Astrocyte (in vitro differentiated cells and primary cell): ENCODE measurements at regions not wholly inside any gene's neighbourhood (a gene's known extent, or its start where the extent isn't known, plus 50 kb on each side); places are given as distances from the start of the nearest gene placed in this dataset.

Source experiments
- DNase-seq: peaks from one replicate; pipeline ENCODE4 v3.0.0-alpha.2; 2010; ENCODE audit warnings: low read depth
- FAIRE-seq: peaks from 2 replicates; lab custom pipeline; 2011; peaks lifted over from hg19 to GRCh38; lab: Jason Lieb, UNC
- H2AFZ ChIP-seq: 2 replicates; pipeline ENCODE4 v1.6.0; 2012; ENCODE audit warnings: low read depth, low read length, inconsistent platforms
- H3K27ac ChIP-seq: 2 replicates; pipeline ENCODE4 v1.5.1; 2011; ENCODE audit warnings: low read depth, low read length, inconsistent platforms
- H3K27me3 ChIP-seq: 2 replicates; pipeline ENCODE4 v1.6.0; 2011; ENCODE audit warnings: low read length, inconsistent platforms; ENCODE audit not compliant: insufficient read depth
- H3K36me3 ChIP-seq: 2 replicates; pipeline ENCODE4 v1.5.1; 2011; ENCODE audit warnings: low read length, inconsistent platforms; ENCODE audit not compliant: insufficient read depth
- H3K4me1 ChIP-seq: 2 replicates; pipeline ENCODE4 v1.5.1; 2011; ENCODE audit warnings: low read length, inconsistent platforms; ENCODE audit not compliant: insufficient read depth
- H3K4me2 ChIP-seq: 2 replicates; pipeline ENCODE4 v1.6.0; 2012; ENCODE audit warnings: low read length, inconsistent platforms
- H3K4me3 ChIP-seq: 2 replicates; pipeline ENCODE4 v1.5.1; 2011; ENCODE audit warnings: low read depth, mild to moderate bottlenecking, low read length, inconsistent platforms; ENCODE audit not compliant: insufficient read depth
- H3K79me2 ChIP-seq: 2 replicates; pipeline ENCODE4 v1.6.0; 2012; ENCODE audit warnings: mild to moderate bottlenecking, low read length, inconsistent platforms; ENCODE audit not compliant: insufficient read depth
- H3K9ac ChIP-seq: 2 replicates; pipeline ENCODE4 v1.6.0; 2012; ENCODE audit warnings: mild to moderate bottlenecking, low read length, inconsistent platforms
- H3K9me3 ChIP-seq: 2 replicates; pipeline ENCODE4 v1.5.1; 2012; ENCODE audit warnings: low read depth, mild to moderate bottlenecking, low read length, inconsistent platforms; ENCODE audit not compliant: insufficient read depth
- H4K20me1 ChIP-seq: 2 replicates; pipeline ENCODE4 v1.6.0; 2012; ENCODE audit warnings: low read length, inconsistent platforms; ENCODE audit not compliant: insufficient read depth
- H3K27ac Mint-ChIP-seq: one replicate; pipeline ENCODE4 v1.8.0; 2021; ENCODE audit warnings: mild to moderate bottlenecking, mixed read lengths; ENCODE audit not compliant: unreplicated experiment
- H3K27me3 Mint-ChIP-seq: one replicate; pipeline ENCODE4 v1.8.0; 2021; ENCODE audit warnings: low read depth, mixed read lengths; ENCODE audit not compliant: unreplicated experiment
- H3K36me3 Mint-ChIP-seq: one replicate; pipeline ENCODE4 v1.8.0; 2021; ENCODE audit warnings: low read depth, mixed read lengths; ENCODE audit not compliant: unreplicated experiment
- H3K4me1 Mint-ChIP-seq: one replicate; pipeline ENCODE4 v1.8.0; 2021; ENCODE audit warnings: low read depth, mixed read lengths; ENCODE audit not compliant: unreplicated experiment
- H3K4me3 Mint-ChIP-seq: one replicate; pipeline ENCODE4 v1.8.0; 2021; ENCODE audit warnings: mild to moderate bottlenecking, moderate library complexity, mixed read lengths; ENCODE audit not compliant: unreplicated experiment
- H3K9me3 Mint-ChIP-seq: one replicate; pipeline ENCODE4 v1.8.0; 2021; ENCODE audit warnings: mild to moderate bottlenecking, mixed read lengths; ENCODE audit not compliant: unreplicated experiment
- EZH2 ChIP-seq: IDR thresholded peaks from 2 replicates; pipeline ENCODE4 v1.6.1; 2012; ENCODE audit warnings: mild to moderate bottlenecking, low read length, inconsistent platforms; ENCODE audit not compliant: insufficient read depth
- TF ChIP-seq, protein P1 (sequence below): IDR thresholded peaks from 2 replicates; pipeline ENCODE4 v1.5.1; 2011; ENCODE audit warnings: low read depth, mild to moderate bottlenecking, inconsistent platforms, low read length, moderate library complexity; ENCODE audit not compliant: insufficient read depth

DNA sequence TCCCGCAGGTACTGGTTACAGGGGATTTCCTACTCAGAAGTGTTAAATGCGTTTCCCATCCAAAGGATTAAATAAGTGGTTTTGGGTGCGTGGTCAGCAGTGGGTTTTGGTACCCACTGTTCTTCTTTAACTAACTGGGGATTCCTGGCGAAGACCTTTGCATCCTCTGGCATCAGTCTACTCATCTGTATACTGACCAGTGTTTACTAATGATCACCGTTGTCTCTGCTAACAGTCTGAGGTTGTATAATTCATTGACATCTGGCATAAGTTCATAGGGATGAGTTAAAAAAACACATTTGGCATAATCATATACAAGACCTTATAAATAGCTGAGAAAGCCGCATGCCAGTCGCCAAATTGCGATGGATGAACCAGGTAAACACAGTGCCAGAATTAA is 339.1 kb downstream of the PMP22 start:
- Histone ChIP-seq H3K36me3 (no peaks in the 10 kb centered on the region), H3K79me2 (no peaks in the 10 kb centered on the region), H3K27me3 (peaks cover 4% of the 10 kb centered on the region), H3K9me3 (no peaks in the 10 kb centered on the region), H4K20me1 (no peaks in the 10 kb centered on the region), H3K9ac (no peak overlapping the region), H2AFZ (no peak overlapping the region), H3K4me1 (no peaks in the 10 kb centered on the region), H3K4me2 (no peak overlapping the region), H3K27ac (no peak overlapping the region), H3K4me3 (no peak overlapping the region)
- DNase-seq (no peak), FAIRE-seq (no peak)
- Mint-ChIP-seq H3K4me1 (no peaks in the 10 kb centered on the region), H3K9me3 (no peaks in the 10 kb centered on the region), H3K36me3 (no peaks in the 10 kb centered on the region), H3K4me3 (no peak overlapping the region), H3K27me3 (peaks cover 6% of the 10 kb centered on the region), H3K27ac (no peak overlapping the region)
- no peak for TF ChIP-seq EZH2
- TF ChIP-seq, protein P1, sequence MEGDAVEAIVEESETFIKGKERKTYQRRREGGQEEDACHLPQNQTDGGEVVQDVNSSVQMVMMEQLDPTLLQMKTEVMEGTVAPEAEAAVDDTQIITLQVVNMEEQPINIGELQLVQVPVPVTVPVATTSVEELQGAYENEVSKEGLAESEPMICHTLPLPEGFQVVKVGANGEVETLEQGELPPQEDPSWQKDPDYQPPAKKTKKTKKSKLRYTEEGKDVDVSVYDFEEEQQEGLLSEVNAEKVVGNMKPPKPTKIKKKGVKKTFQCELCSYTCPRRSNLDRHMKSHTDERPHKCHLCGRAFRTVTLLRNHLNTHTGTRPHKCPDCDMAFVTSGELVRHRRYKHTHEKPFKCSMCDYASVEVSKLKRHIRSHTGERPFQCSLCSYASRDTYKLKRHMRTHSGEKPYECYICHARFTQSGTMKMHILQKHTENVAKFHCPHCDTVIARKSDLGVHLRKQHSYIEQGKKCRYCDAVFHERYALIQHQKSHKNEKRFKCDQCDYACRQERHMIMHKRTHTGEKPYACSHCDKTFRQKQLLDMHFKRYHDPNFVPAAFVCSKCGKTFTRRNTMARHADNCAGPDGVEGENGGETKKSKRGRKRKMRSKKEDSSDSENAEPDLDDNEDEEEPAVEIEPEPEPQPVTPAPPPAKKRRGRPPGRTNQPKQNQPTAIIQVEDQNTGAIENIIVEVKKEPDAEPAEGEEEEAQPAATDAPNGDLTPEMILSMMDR: no peak

DNA sequence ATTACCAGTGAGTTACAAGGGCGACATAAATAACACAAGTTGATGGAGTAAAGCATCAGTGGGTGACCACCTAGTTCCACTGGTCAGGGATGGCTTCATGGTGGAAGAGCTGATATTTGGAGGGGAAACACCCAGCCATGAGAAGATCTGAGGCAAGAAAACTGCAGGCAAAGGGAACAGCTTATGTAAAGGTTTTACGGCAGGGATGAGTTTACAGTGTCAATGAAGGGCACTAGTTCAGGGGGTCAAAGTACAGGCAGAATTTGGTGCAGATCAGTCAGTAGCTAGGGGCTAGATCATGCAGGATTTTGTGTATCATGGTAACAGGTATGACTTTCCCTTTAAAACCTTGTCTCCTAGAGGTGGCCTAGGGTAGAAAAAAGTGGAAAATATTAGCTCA is 339.6 kb downstream of the PMP22 start:
- H3K4me1 Mint-ChIP-seq: no peaks in the 10 kb centered on the region
- DNase-seq (no peak), FAIRE-seq (no peak)
- no peaks in the 10 kb centered on the region for H3K9me3 Mint-ChIP-seq
- Histone ChIP-seq H3K79me2 (no peaks in the 10 kb centered on the region), H3K4me2 (no peak overlapping the region), H3K36me3 (no peaks in the 10 kb centered on the region), H3K9me3 (no peaks in the 10 kb centered on the region), H3K27me3 (peaks cover 4% of the 10 kb centered on the region), H4K20me1 (no peaks in the 10 kb centered on the region), H3K4me1 (no peaks in the 10 kb centered on the region), H3K4me3 (no peak overlapping the region), H3K9ac (no peak overlapping the region), H3K27ac (no peak overlapping the region), H2AFZ (no peak overlapping the region)
- H3K27ac Mint-ChIP-seq: no peak overlapping the region
- H3K4me3 Mint-ChIP-seq: no peak overlapping the region
- H3K27me3 Mint-ChIP-seq: peaks cover 6% of the 10 kb centered on the region
- no peaks in the 10 kb centered on the region for H3K36me3 Mint-ChIP-seq
- TF ChIP-seq, protein P1: no peak
- TF ChIP-seq EZH2: no peak

DNA sequence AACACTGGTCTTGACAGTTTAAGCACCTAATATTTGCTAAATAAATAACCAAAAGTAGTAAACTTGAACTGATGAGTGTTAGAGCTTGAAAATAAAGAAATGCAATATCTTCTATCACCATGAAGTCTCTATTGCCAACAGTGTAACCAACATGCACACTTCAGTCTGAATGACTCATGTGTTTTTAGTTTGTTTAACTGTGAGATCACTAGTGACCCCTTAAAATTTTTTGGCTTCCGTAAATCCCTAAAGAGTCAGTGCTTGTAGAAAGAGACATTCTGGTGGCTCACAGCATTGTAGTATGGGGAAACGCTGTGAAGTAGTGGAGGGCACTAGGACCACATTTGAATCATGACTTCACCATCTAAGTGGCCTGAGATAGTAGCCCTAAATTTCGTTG is 341.1 kb downstream of the PMP22 start:
- Histone ChIP-seq H3K79me2 (no peaks in the 10 kb centered on the region), H3K27me3 (peaks cover 7% of the 10 kb centered on the region), H3K4me3 (no peak overlapping the region), H3K9me3 (no peaks in the 10 kb centered on the region), H3K36me3 (no peaks in the 10 kb centered on the region), H3K4me1 (peaks cover 5% of the 10 kb centered on the region), H2AFZ (no peak overlapping the region), H3K9ac (no peak overlapping the region), H3K27ac (no peak overlapping the region), H3K4me2 (no peak overlapping the region), H4K20me1 (no peaks in the 10 kb centered on the region)
- Mint-ChIP-seq H3K36me3 (no peaks in the 10 kb centered on the region), H3K4me1 (peaks cover 3% of the 10 kb centered on the region), H3K27ac (no peak overlapping the region), H3K9me3 (no peaks in the 10 kb centered on the region), H3K4me3 (no peak overlapping the region), H3K27me3 (peaks cover 4% of the 10 kb centered on the region)
- FAIRE-seq: peak; percentile 20
- TF ChIP-seq, protein P1: no peak
- no peak for TF ChIP-seq EZH2
- DNase-seq: no peak
